K562 (cell line): ENCODE measurements at regions not wholly inside any gene's neighbourhood (a gene's known extent, or its start where the extent isn't known, plus 50 kb on each side); places are given as distances from the start of the nearest gene placed in this dataset.

Source experiments
- ATAC-seq: fragments of 200-7000 bp; cut with Tn5 transposase; 3 replicates; pipeline ENCODE4 v1.9.1; 2020; ENCODE audit warnings: moderate library complexity
- BruUV-seq: library from RNA; stranded (reverse); fragments of 400-500 nt; replicated peaks from 2 replicates; lab custom pipeline; 2021; lab: Mats Ljungman, UMichigan
- CTCF ChIA-PET: fragments of 300-600 bp; formaldehyde crosslinking; extraction: SDS; loops from one replicate; lab custom pipeline; 2021; ENCODE audit warnings: low intra/inter-chr PET ratio; lab: Yijun Ruan, JAX
- POLR2A ChIA-PET: fragments of 300-600, 350-650 bp; sonication (Branson Sonifier 250); formaldehyde crosslinking; extraction: SDS; loops from one replicate; lab custom pipeline; 2021; ENCODE audit warnings: antibody characterized with exemption, inconsistent platforms; lab: Yijun Ruan, JAX
- DNase-seq, 4 experiments: peaks; one replicate each; pipeline versions ENCODE4 v3.0.0 to v3.0.0-alpha.2; 2011 to 2018; ENCODE audit warnings: low spot score in 3 of 4, mixed read lengths in 3 of 4; ENCODE audit errors: extremely low read depth in 1 of 4
- FAIRE-seq: peaks from 2 replicates; lab custom pipeline; 2011; peaks lifted over from hg19 to GRCh38; lab: Jason Lieb, UNC
- H2AFZ ChIP-seq: 2 replicates; pipeline ENCODE4 v1.6.0; 2011; ENCODE audit warnings: low read depth, low read length, control low read depth, inconsistent platforms
- H3K27ac ChIP-seq: fragments of 200-600 bp; 3 replicates; pipeline ENCODE4 v1.8.0; 2011; ENCODE audit warnings: low read depth, mild to moderate bottlenecking, control low read depth, inconsistent platforms, low read length, moderate library complexity, mixed read lengths; ENCODE audit errors: extremely low read depth
- H3K27me3 ChIP-seq, 2 experiments: fragments of 300-600 bp in 1 of 2; 2 replicates in 1 of 2; 3 replicates in 1 of 2; pipeline versions ENCODE4 v1.6.0 to v1.8.0; 2011; ENCODE audit warnings: inconsistent platforms in 2 of 2, low read length in 2 of 2, mild to moderate bottlenecking in 1 of 2, mixed read lengths in 1 of 2, moderate library complexity in 1 of 2; ENCODE audit not compliant: control insufficient read depth in 2 of 2, insufficient read depth in 2 of 2
- H3K36me3 ChIP-seq: fragments of 300-600 bp; 3 replicates; pipeline ENCODE4 v1.8.0; 2011; ENCODE audit warnings: mild to moderate bottlenecking, low read length, inconsistent platforms; ENCODE audit not compliant: control insufficient read depth, insufficient read depth
- H3K4me1 ChIP-seq, 2 experiments: fragments of 200-600 bp in 1 of 2; replicated peaks in 1 of 2; 2 replicates in 1 of 2; 3 replicates in 1 of 2; pipeline versions ENCODE4 v1.5.1 to v1.8.0; 2011; ENCODE audit warnings: inconsistent platforms in 2 of 2, low read length in 2 of 2, mild to moderate bottlenecking in 1 of 2, mixed read lengths in 1 of 2, moderate library complexity in 1 of 2; ENCODE audit not compliant: control insufficient read depth in 2 of 2, insufficient read depth in 2 of 2
- H3K4me2 ChIP-seq: 2 replicates; pipeline ENCODE4 v1.6.1; 2011; ENCODE audit warnings: low read length, control low read depth, inconsistent platforms, mixed read lengths; ENCODE audit not compliant: insufficient read depth
- H3K4me3 ChIP-seq: fragments of 200-600 bp; sonication (generic), shearing (Covaris generic); 2 replicates; pipeline ENCODE4 v1.5.1; 2016; ENCODE audit warnings: control low read depth, inconsistent platforms
- H3K79me2 ChIP-seq: fragments of 200-600 bp; 3 replicates; pipeline ENCODE4 v1.8.0; 2011; ENCODE audit warnings: low read length, inconsistent platforms; ENCODE audit not compliant: control insufficient read depth, insufficient read depth
- H3K9ac ChIP-seq, 2 experiments: 2 replicates each; pipeline versions ENCODE4 v1.6.0 to v1.6.1; 2011; ENCODE audit warnings: low read depth in 2 of 2, low read length in 2 of 2, control low read depth in 1 of 2, inconsistent platforms in 1 of 2, mild to moderate bottlenecking in 1 of 2, mixed read lengths in 1 of 2; ENCODE audit not compliant: insufficient read depth in 1 of 2
- H3K9me1 ChIP-seq: one replicate; pipeline ENCODE4 v1.6.0; 2011; ENCODE audit warnings: inconsistent platforms, mild to moderate bottlenecking, low read length, moderate library complexity; ENCODE audit not compliant: control insufficient read depth, insufficient read depth
- H3K9me3 ChIP-seq: replicated peaks from 2 replicates; pipeline ENCODE4 v1.5.1; 2011; ENCODE audit warnings: low read depth, low read length, inconsistent platforms; ENCODE audit not compliant: control insufficient read depth, insufficient read depth
- H4K20me1 ChIP-seq: replicated peaks from 2 replicates; pipeline ENCODE4 v1.6.1; 2011; ENCODE audit warnings: low read length, inconsistent platforms, mixed read lengths; ENCODE audit not compliant: control insufficient read depth, insufficient read depth
- BRF1 ChIP-seq: IDR thresholded peaks from 3 replicates; pipeline ENCODE4 v1.6.1; 2011; ENCODE audit warnings: borderline replicate concordance, mild to moderate bottlenecking; ENCODE audit not compliant: insufficient read length; ENCODE audit errors: extremely low read depth
- FOXM1 ChIP-seq, 2 experiments: fragments of 450-650 bp in 1 of 2; sonication (generic) in 1 of 2; formaldehyde crosslinking in 1 of 2; IDR thresholded peaks; 2 replicates each; pipeline versions ENCODE4 v1.6.1 to v1.9.0; 2017 to 2022; ENCODE audit warnings: low read depth in 2 of 2, mild to moderate bottlenecking in 2 of 2, missing genetic modification reagents in 1 of 2, moderate library complexity in 1 of 2
- RBBP5 ChIP-seq: fragments of 200-600 bp; sonication (generic); IDR thresholded peaks from 2 replicates; pipeline ENCODE4 v1.6.1; 2012; ENCODE audit warnings: borderline replicate concordance, mild to moderate bottlenecking, low read length, control low read depth, inconsistent platforms; ENCODE audit not compliant: insufficient read depth, poor library complexity, severe bottlenecking
- SIN3B ChIP-seq: fragments of 450-650 bp; IDR thresholded peaks from 2 replicates; pipeline ENCODE4 v1.6.1; 2017; ENCODE audit warnings: low read depth, mild to moderate bottlenecking, moderate library complexity
- SMARCC2 ChIP-seq: fragments of 450-650 bp; IDR thresholded peaks from 2 replicates; pipeline ENCODE4 v1.6.1; 2017; ENCODE audit warnings: antibody characterized with exemption, moderate library complexity, mild to moderate bottlenecking, low read depth
- TAF7 ChIP-seq: fragments of 450-650 bp; IDR thresholded peaks from 2 replicates; pipeline ENCODE4 v1.6.1; 2016; ENCODE audit warnings: missing genetic modification characterization, missing compliant biosample characterization
- TCF3 ChIP-seq: sonication (generic); formaldehyde crosslinking; IDR thresholded peaks from 2 replicates; pipeline ENCODE4 v1.4.0; 2020; ENCODE audit warnings: mild to moderate bottlenecking, missing genetic modification reagents
- WGBS: fragments of 100-300 bp; shearing (Covaris generic); methylation state at CpG from one replicate; pipeline ENCODE4 v1.1.6; 2016; ENCODE audit warnings: low coverage, mixed read lengths; ENCODE audit not compliant: insufficient coverage; ENCODE audit errors: missing lambda C conversion rate; 5-methylcytosine and 5-hydroxymethylcytosine counted together
- in situ Hi-C: fragments of 300-500 bp; cut with MboI; formaldehyde crosslinking; loops from 4 replicates; pipeline ENCODE4 v1.15.0; 2018; ENCODE audit warnings: inconsistent platforms, mixed read lengths
- intact Hi-C: fragments of 100-400 bp; cut with micrococcal nuclease; formaldehyde crosslinking; loops from 2 replicates; pipeline ENCODE4 v1.14.2; 2022
- TF ChIP-seq, protein P1 (sequence below): sonication (generic); formaldehyde crosslinking; IDR thresholded peaks from 2 replicates; pipeline ENCODE4 v1.8.0; 2022; ENCODE audit warnings: missing genetic modification reagents, mild to moderate bottlenecking, borderline replicate concordance

DNA sequence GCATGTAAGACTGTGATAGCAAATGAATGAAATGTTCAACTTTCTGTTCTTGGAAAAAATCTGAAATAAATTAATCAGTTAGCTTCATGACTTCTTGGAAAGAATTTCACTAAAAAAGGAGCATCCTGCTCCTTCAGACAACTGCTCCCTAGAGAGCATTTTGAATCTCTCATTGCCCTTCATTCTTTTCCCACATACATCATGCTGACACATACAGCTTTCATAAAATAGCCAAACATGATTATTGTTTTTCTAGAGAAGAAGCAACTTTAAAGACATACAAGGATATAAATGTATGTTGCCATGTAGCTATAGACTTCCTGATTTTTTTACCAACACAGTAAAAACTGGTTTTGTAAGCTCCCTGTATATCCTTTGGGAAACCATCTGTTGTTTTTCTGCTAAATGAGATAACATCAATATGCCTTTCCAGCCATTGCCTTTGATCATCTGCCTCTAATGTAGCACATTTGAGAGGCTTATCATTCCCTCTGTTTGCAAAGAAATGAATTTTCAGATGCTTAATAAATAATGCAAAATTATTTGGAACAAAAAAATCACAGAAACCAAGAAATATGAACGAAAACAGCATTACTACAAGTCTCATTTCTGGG, 248.2 kb upstream of the GPR149 start:
- FAIRE-seq: no peak
- Histone ChIP-seq H3K4me2 (no peak overlapping the region), H3K27me3 (no peaks in the 10 kb centered on the region), H3K79me2 (no peaks in the 10 kb centered on the region), H3K27ac (no peak overlapping the region), H4K20me1 (no peaks in the 10 kb centered on the region), H3K9ac (no peak overlapping the region), H3K9me1 (no peaks in the 10 kb centered on the region), H3K36me3 (no peaks in the 10 kb centered on the region), H2AFZ (no peak overlapping the region), H3K4me3 (no peak overlapping the region), H3K4me1 (no peaks in the 10 kb centered on the region), H3K9me3 (no peaks in the 10 kb centered on the region)
- intact Hi-C loops: no loop called here
- 0% methylated on average over 1 of the region's 1 CpG for WGBS
- BruUV-seq: no TSS peak
- TF ChIP-seq RBBP5 (no peak), BRF1 (no peak), FOXM1 (IDR thresholded peaks at IDR 0.05; ENCODE audit: low read depth) (no peak), FOXM1 (CRISPR knock-in tag; IDR thresholded peaks at IDR 0.05; ENCODE audit: low read depth) (no peak), SMARCC2 (no peak), SIN3B (no peak), TAF7 (no peak), TCF3 (CRISPR knock-in tag) (no peak)
- TF ChIP-seq, protein P1, sequence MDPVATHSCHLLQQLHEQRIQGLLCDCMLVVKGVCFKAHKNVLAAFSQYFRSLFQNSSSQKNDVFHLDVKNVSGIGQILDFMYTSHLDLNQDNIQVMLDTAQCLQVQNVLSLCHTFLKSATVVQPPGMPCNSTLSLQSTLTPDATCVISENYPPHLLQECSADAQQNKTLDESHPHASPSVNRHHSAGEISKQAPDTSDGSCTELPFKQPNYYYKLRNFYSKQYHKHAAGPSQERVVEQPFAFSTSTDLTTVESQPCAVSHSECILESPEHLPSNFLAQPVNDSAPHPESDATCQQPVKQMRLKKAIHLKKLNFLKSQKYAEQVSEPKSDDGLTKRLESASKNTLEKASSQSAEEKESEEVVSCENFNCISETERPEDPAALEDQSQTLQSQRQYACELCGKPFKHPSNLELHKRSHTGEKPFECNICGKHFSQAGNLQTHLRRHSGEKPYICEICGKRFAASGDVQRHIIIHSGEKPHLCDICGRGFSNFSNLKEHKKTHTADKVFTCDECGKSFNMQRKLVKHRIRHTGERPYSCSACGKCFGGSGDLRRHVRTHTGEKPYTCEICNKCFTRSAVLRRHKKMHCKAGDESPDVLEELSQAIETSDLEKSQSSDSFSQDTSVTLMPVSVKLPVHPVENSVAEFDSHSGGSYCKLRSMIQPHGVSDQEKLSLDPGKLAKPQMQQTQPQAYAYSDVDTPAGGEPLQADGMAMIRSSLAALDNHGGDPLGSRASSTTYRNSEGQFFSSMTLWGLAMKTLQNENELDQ (CRISPR knock-in tag): no peak
- ChIA-PET POLR2A (no interaction called here), CTCF (no interaction called here)
- ATAC-seq: no peak
- in situ Hi-C loops: no loop called here
- DNase-seq: no peak
